Thyroid gland (tissue), 4 donors: ENCODE measurements at regions not wholly inside any gene's neighbourhood (a gene's known extent, or its start where the extent isn't known, plus 50 kb on each side); places are given as distances from the start of the nearest gene placed in this dataset.

Source experiments
- POLR2A ChIP-seq, 2 donors: fragments of 450-650 bp; IDR thresholded peaks; one replicate each; pipeline ENCODE4 v1.6.1; 2017; ENCODE audit warnings: antibody characterized with exemption in 2 of 2, mild to moderate bottlenecking in 2 of 2, moderate library complexity in 1 of 2
- TF ChIP-seq, protein P1 (sequence below), 6 experiments: fragments of 200-600 bp in 3 of 6; fragments of 450-650 bp in 3 of 6; sonication (generic) in 3 of 6; IDR thresholded peaks; one replicate each; pipeline ENCODE4 v1.5.1; 2016 to 2019; ENCODE audit warnings: antibody characterized with exemption in 6 of 6, mild to moderate bottlenecking in 2 of 6, inconsistent platforms in 1 of 6, moderate library complexity in 1 of 6

DNA sequence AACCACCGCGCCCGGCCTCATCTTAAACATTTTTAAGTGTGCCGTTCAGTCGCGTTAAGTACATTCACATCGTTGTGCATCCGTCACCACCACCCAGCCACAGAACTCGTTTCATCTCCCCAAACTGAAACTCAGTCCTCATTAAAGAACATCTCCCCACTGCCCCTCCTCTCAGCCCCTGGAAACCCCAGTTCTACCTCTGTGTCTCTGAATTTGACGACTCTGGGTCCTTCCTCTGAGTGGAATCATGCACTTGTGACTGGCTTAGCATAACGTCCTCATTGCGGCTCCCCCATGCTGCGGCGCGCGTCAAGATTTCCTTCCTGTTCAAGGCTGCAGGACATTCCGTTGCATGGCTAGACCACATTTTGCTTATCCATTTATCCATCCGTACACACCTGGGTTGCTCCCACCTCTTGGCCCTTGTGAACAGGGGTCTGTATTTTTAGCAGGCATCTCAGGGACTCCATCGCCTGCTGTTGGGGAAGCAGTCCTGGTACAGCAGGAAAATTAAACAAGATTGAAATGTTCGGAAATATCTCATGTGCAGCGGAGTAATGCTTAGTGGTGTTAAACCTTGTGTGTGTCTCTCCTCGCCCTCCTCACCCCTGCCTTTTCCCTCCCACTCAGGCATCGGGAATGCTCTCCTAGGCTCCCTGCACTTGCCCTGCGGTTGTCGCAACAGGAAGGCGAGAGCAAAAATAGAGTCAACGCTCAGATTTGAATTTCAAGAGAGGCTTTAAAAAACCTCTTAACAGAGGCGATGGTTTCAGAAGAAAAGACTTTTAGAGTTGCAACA, 127.9 kb downstream of the PXDC1 start:
- TF ChIP-seq, protein P1, sequence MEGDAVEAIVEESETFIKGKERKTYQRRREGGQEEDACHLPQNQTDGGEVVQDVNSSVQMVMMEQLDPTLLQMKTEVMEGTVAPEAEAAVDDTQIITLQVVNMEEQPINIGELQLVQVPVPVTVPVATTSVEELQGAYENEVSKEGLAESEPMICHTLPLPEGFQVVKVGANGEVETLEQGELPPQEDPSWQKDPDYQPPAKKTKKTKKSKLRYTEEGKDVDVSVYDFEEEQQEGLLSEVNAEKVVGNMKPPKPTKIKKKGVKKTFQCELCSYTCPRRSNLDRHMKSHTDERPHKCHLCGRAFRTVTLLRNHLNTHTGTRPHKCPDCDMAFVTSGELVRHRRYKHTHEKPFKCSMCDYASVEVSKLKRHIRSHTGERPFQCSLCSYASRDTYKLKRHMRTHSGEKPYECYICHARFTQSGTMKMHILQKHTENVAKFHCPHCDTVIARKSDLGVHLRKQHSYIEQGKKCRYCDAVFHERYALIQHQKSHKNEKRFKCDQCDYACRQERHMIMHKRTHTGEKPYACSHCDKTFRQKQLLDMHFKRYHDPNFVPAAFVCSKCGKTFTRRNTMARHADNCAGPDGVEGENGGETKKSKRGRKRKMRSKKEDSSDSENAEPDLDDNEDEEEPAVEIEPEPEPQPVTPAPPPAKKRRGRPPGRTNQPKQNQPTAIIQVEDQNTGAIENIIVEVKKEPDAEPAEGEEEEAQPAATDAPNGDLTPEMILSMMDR (IDR thresholded peaks at IDR 0.05): no peak
- no peak for TF ChIP-seq POLR2A (IDR thresholded peaks at IDR 0.05)
